ENCODE measurements at regions not wholly inside any gene's neighbourhood (a gene's known extent, or its start where the extent isn't known, plus 50 kb on each side); places are given as distances from the start of the nearest gene placed in this dataset.
"Not testable (repeated sequence)": the region's sequence is repeated elsewhere in the genome, so short reads cannot be mapped to it uniquely, and the experiment has no call there.

DNA sequence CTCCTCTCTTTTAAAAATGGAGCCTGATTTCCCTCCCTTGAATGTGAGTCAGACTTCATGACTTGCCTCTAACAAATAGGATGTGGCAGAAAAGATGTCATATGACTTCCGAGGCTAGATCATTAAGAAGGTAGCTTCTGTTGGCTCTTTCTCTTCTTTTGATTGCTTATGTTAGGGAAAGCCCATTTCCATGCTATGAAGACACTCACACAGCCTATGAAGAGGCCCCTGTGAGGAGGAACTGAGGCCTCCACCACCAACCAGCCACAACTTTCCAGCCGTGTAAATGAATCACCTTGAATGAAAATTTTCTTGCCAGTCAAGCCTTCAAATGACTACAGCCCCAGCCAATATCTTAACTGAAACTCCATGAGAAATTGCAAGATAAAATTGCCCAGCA, 413.4 kb downstream of the TMEM38B start:
- FAIRE-seq (no peak), DNase-seq (ENCODE audit: low read depth, low spot score) (no peak)
- Histone ChIP-seq H3K4me1 (ENCODE audit: control insufficient read depth, extremely low read depth, insufficient read depth, low read length) (peaks cover 19% of the 10 kb centered on the region), H3K27ac (ENCODE audit: control insufficient read depth, insufficient read depth, low read length) (no peak overlapping the region), H3K9me1 (ENCODE audit: control insufficient read depth, extremely low read depth, insufficient read depth, low read length) (no peaks in the 10 kb centered on the region), H3K4me3 (ENCODE audit: control insufficient read depth in 2 of 3, extremely low read depth in 1 of 3, insufficient read depth in 2 of 3, low read depth in 1 of 3, low read length in 3 of 3) (no peak overlapping the region), H4K20me1 (ENCODE audit: control insufficient read depth, extremely low read depth, insufficient read depth, low read length) (no peaks in the 10 kb centered on the region), H3K79me2 (ENCODE audit: control insufficient read depth, insufficient read depth, low read length) (no peaks in the 10 kb centered on the region), H3K4me2 (ENCODE audit: control insufficient read depth, extremely low read depth, insufficient read depth, low read depth, low read length) (no peak overlapping the region), H3K27me3 (ENCODE audit: control insufficient read depth, extremely low read depth, insufficient read depth, low read length) (no peaks in the 10 kb centered on the region), H3K9me3 (ENCODE audit: control insufficient read depth, low read depth, low read length) (no peaks in the 10 kb centered on the region), H3K9ac (ENCODE audit: control insufficient read depth, extremely low read depth, insufficient read depth, low read length) (no peak overlapping the region), H2AFZ (ENCODE audit: control insufficient read depth, low read length) (peak overlapping the region; percentile 8), H3K36me3 (ENCODE audit: control insufficient read depth in 2 of 2, extremely low read depth in 1 of 2, insufficient read depth in 2 of 2, low read length in 2 of 2) (no peaks in the 10 kb centered on the region)
- TF ChIP-seq EZH2 (IDR thresholded peaks at IDR 0.05; ENCODE audit: low read length), result no peak
- TF ChIP-seq, protein P1, sequence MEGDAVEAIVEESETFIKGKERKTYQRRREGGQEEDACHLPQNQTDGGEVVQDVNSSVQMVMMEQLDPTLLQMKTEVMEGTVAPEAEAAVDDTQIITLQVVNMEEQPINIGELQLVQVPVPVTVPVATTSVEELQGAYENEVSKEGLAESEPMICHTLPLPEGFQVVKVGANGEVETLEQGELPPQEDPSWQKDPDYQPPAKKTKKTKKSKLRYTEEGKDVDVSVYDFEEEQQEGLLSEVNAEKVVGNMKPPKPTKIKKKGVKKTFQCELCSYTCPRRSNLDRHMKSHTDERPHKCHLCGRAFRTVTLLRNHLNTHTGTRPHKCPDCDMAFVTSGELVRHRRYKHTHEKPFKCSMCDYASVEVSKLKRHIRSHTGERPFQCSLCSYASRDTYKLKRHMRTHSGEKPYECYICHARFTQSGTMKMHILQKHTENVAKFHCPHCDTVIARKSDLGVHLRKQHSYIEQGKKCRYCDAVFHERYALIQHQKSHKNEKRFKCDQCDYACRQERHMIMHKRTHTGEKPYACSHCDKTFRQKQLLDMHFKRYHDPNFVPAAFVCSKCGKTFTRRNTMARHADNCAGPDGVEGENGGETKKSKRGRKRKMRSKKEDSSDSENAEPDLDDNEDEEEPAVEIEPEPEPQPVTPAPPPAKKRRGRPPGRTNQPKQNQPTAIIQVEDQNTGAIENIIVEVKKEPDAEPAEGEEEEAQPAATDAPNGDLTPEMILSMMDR (optimal IDR thresholded peaks at IDR 0.05 in 1 of 3, IDR thresholded peaks at IDR 0.05 in 1 of 3, conservative IDR thresholded peaks at IDR 0.05 in 1 of 3; ENCODE audit: extremely low read depth in 1 of 3, insufficient read depth in 2 of 3, low read length in 3 of 3), result no peak
- dilution Hi-C loops (cut with MboI; ENCODE audit: extremely low pct_ligation_motif_present, low sequenced_read_pairs), result no loop called here

DNA sequence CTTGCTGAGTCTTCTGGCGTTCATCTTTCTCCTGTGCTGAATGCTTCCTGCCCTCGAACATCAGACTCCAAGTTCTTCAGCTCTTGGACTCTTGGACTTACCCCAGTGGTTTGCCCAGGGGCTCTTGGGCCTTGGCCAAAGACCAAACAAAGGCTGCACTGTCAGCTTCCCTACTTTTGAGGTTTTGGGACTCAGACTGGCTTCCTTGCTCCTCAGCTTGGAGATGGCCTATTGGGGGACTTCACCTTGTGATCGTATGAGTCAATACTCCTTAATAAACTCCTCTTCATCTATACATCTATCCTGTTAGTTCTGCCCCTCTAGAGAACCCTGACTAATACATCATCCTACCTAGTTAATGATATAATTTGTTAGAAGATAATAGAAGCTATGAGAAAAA, 415.4 kb downstream of the TMEM38B start:
- H3K36me3 ChIP-seq (ENCODE audit: control insufficient read depth in 2 of 2, extremely low read depth in 1 of 2, insufficient read depth in 2 of 2, low read length in 2 of 2); H2AFZ ChIP-seq (ENCODE audit: control insufficient read depth, low read length); H3K27me3 ChIP-seq (ENCODE audit: control insufficient read depth, extremely low read depth, insufficient read depth, low read length); H3K9me1 ChIP-seq (ENCODE audit: control insufficient read depth, extremely low read depth, insufficient read depth, low read length); DNase-seq (ENCODE audit: low read depth, low spot score); H3K9me3 ChIP-seq (ENCODE audit: control insufficient read depth, low read depth, low read length); H3K4me3 ChIP-seq (ENCODE audit: control insufficient read depth in 2 of 3, extremely low read depth in 1 of 3, insufficient read depth in 2 of 3, low read depth in 1 of 3, low read length in 3 of 3); dilution Hi-C loops (cut with MboI; ENCODE audit: extremely low pct_ligation_motif_present, low sequenced_read_pairs); H3K79me2 ChIP-seq (ENCODE audit: control insufficient read depth, insufficient read depth, low read length); H4K20me1 ChIP-seq (ENCODE audit: control insufficient read depth, extremely low read depth, insufficient read depth, low read length); H3K9ac ChIP-seq (ENCODE audit: control insufficient read depth, extremely low read depth, insufficient read depth, low read length): not testable (repeated sequence)
- peak overlapping the region; percentile 9 for H3K4me2 ChIP-seq (ENCODE audit: control insufficient read depth, extremely low read depth, insufficient read depth, low read depth, low read length)
- H3K27ac ChIP-seq (ENCODE audit: control insufficient read depth, insufficient read depth, low read length), result peak overlapping the region; percentile 3
- peak; percentile 41 for FAIRE-seq
- peaks cover 19% of the 10 kb centered on the region for H3K4me1 ChIP-seq (ENCODE audit: control insufficient read depth, extremely low read depth, insufficient read depth, low read length)

DNA sequence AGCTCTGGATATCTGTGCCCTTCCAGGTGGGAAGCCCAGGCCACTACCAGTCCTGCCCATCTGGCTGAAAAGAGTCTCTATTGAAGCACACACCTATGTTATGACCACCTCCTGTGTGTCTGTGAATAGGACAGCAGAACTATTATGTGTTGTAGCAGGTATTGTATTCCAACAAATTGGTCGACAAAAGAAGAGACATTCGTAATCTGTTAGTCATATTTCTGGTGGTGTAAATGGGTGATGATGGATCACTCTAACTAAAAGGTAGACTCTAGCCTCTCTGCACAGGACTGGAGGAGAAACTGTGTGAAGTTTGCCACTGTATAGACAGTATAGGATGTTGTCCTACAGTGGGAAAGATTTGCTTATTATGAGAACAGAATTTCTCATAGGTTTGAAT, 416.1 kb downstream of the TMEM38B start:
- H3K4me1 ChIP-seq (ENCODE audit: control insufficient read depth, extremely low read depth, insufficient read depth, low read length), result peaks cover 19% of the 10 kb centered on the region
- dilution Hi-C loops (cut with MboI; ENCODE audit: extremely low pct_ligation_motif_present, low sequenced_read_pairs), result no loop called here
- H3K9ac ChIP-seq (ENCODE audit: control insufficient read depth, extremely low read depth, insufficient read depth, low read length), result no peak overlapping the region
- H3K27me3 ChIP-seq (ENCODE audit: control insufficient read depth, extremely low read depth, insufficient read depth, low read length), result no peaks in the 10 kb centered on the region
- no peaks in the 10 kb centered on the region for H3K79me2 ChIP-seq (ENCODE audit: control insufficient read depth, insufficient read depth, low read length)
- no peaks in the 10 kb centered on the region for H3K9me3 ChIP-seq (ENCODE audit: control insufficient read depth, low read depth, low read length)
- H3K4me2 ChIP-seq (ENCODE audit: control insufficient read depth, extremely low read depth, insufficient read depth, low read depth, low read length), result peak overlapping the region; percentile 51
- no peak overlapping the region for H2AFZ ChIP-seq (ENCODE audit: control insufficient read depth, low read length)
- FAIRE-seq (peak; percentile 84), DNase-seq (ENCODE audit: low read depth, low spot score) (peak; percentile 57)
- no peak overlapping the region for H3K4me3 ChIP-seq (ENCODE audit: control insufficient read depth in 2 of 3, extremely low read depth in 1 of 3, insufficient read depth in 2 of 3, low read depth in 1 of 3, low read length in 3 of 3)
- peak overlapping the region; percentile 54 for H3K27ac ChIP-seq (ENCODE audit: control insufficient read depth, insufficient read depth, low read length)
- no peaks in the 10 kb centered on the region for H3K9me1 ChIP-seq (ENCODE audit: control insufficient read depth, extremely low read depth, insufficient read depth, low read length)
- no peaks in the 10 kb centered on the region for H4K20me1 ChIP-seq (ENCODE audit: control insufficient read depth, extremely low read depth, insufficient read depth, low read length)
- H3K36me3 ChIP-seq (ENCODE audit: control insufficient read depth in 2 of 2, extremely low read depth in 1 of 2, insufficient read depth in 2 of 2, low read length in 2 of 2), result no peaks in the 10 kb centered on the region
- TF ChIP-seq, protein P1 (optimal IDR thresholded peaks at IDR 0.05 in 1 of 3, IDR thresholded peaks at IDR 0.05 in 1 of 3, conservative IDR thresholded peaks at IDR 0.05 in 1 of 3; ENCODE audit: extremely low read depth in 1 of 3, insufficient read depth in 2 of 3, low read length in 3 of 3), result no peak
- TF ChIP-seq EZH2 (IDR thresholded peaks at IDR 0.05; ENCODE audit: low read length), result no peak
